Brain pericyte (primary cell): ENCODE measurements at regions not wholly inside any gene's neighbourhood (a gene's known extent, or its start where the extent isn't known, plus 50 kb on each side); places are given as distances from the start of the nearest gene placed in this dataset.
A peak's percentile ranks its signal among the peaks of the same experiment; 100 is the strongest.

ENCODE experiments used
- DNase-seq: peaks from one replicate; pipeline ENCODE4 v3.0.0-alpha.2; 2012; ENCODE audit warnings: low read depth, low spot score

GRCh38 chr5:43940562-43940961 lies 337.6 kb downstream of the NNT start:
- DNase-seq, result no peak

DNA sequence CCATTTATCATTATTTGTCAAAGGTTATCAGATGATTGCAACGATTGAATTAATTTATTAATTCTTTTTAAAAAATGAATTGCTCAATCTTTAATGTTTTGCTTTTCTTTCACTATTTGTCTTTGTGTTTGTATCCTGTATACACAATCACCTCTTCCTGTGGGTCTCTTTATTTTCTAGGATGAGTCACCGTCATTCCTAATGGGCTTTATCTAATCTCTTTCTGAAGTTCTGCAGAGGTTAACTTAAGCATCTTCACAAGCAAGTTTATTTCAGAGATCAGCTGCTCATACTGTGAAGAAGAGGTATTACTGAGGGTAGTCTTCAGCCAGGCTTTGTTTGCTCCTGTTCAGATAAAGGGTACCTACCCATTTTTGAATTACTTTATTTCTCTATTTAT lies 323.9 kb downstream of the NNT start:
- no peak for DNase-seq

DNA sequence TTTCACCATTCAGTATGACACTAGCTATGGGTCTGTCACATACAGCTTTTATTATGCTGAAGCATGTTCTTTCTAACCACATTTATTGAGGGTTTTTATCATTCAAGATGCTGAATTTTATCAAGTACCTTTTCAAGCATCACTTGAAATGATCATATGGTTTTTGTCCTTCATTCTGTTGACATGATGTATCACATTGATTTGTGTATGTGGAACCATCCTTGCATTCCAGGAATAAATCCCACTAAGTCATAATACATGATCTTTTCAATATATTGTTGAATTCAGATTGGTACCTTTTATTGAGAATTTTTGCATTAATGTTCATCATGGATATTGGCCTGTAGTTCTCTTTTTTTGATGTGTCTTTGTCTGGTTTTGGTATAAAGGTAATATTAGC lies 317.4 kb downstream of the NNT start:
- no peak for DNase-seq

GRCh38 chr5:43917925-43918324 lies 314.9 kb downstream of the NNT start:
- DNase-seq, result no peak

- no peak for DNase-seq
Measured at GRCh38 chr5:43903129-43903528, 300.1 kb downstream of the NNT start.

- no peak for DNase-seq
Measured at GRCh38 chr5:43900974-43901373, 298.0 kb downstream of the NNT start.

- DNase-seq, result no peak
Measured at GRCh38 chr5:43895876-43896275, 292.9 kb downstream of the NNT start.

DNA sequence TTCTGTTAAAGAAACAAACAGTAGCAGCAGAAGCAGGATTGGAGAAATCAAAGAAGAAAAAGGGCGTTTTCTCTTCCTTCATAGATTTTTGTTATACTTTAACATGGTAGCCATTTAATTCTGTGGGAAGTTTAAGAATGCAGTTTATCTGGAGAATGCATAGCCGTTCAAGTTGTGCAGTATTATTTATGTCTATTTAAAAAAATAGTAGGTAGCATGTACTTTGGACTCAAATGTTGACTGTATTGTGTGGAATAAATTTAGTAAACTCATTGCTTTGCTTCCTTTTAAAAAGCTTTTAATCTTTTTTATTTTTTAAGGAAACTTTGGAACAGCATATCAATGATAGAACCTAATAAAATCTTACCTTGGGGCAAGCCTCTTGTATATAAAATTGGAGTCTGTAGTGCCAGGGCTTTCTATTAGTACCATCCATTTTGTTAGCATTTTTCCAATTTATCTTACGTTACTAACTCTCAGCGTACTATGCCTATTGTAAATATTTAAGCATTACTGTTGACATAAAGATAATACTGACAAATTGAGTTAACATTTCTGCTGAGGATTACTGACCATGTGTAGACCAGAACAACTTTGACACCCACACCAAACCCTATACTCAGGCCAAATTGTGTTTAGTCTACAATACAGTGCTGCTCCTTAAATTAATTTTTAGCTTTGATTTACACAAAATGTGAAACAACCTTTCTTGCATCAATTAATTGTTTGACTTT lies 291.1 kb downstream of the NNT start:
- DNase-seq, result no peak

DNA sequence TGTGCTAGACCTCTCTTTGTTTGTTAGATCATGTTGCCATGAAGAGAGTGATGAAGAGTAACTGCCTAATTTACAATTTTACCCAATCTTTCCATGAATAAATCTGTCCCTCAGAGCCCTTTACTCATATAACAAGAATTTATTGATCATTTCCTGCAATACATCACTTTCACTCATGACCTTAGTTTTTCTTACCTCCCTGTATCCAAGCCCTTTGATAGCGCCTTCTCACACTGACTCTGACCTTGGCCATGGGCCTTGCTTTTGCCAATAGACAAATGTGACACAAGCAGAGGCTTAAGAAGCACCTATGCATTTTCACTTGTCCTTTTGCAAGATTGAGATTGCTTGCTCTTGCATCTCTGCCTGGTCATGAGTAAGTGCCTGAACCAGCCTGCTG lies 288.1 kb downstream of the NNT start:
- DNase-seq, result no peak

DNA sequence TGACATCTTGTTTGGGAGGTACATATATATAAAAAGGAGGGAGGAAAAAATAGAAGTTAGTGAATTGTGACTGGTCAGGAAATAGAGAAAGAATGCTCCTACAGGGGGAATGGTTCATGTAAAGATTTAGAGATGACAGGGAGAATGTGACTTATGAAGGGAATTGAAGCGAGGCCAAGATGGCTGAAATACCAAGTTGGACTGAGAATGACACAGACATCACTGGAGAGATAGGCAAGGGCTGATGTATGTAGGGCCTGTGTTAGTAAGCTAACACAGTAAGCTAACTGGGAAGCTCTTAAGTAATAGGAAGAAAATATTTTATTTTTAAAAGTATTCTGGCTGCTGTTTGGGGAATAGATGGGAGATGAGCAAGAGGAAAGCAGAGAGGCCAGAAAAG lies 286.3 kb downstream of the NNT start:
- DNase-seq, result no peak

DNA sequence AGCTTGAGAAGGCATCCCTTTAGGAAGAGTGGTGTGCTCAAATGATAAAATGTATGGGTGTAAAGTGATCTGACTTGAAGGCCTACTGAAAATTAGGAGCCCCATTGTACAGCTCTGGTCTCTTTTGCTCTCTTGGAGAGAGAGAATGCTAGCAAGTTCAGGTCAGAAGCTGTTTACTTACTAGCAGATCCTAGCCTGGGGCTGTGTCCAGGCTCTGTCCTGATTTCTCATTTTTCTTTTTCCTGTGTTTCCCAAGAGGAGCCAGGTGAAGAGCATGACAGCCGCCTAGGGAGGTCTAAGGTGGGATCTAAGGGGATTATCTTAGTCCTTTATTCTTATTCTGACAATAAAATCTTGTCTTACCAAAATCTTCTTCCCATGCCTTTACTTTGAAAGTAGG lies 272.8 kb downstream of the NNT start:
- DNase-seq, result no peak

DNA sequence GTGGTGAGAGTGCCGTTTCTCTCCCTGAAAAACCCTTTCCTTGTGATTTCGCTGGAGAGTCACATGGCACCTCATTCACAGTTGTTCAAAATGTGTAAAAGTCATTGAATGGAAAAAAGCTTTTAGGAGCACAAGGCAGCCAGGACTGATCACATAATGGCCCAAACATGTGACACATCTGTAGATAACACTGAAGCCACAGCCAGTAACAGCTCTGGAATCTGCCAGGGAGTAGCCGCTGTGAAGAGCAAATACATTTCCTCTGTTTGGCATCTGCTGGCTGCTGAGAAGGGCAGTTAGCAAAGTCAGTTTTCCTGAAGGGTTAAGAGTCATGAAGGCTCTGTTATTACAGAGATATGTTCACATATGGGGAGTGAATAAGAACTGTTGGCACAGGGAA lies 271.8 kb downstream of the NNT start:
- no peak for DNase-seq

DNA sequence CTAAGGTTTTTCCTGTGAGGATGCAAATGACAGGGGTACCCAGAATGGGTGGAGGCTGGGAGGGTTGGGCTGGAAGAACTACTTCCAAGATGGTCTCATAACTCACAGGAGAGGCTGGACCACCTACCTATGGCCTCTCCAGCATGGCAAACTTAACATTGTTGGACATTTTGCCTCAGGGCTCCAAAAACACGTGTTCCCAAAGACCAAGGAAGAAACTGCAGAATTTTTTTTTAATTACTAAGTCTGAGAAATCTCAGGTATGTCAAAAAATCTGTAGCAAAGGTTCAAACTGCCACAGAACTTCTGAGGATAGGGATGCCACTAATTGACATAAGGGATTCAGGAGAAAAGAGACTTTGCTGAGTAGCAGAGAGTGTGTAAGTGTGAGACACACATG lies 270.8 kb downstream of the NNT start:
- no peak for DNase-seq

GRCh38 chr5:43859309-43859708 lies 256.3 kb downstream of the NNT start:
- no peak for DNase-seq

DNA sequence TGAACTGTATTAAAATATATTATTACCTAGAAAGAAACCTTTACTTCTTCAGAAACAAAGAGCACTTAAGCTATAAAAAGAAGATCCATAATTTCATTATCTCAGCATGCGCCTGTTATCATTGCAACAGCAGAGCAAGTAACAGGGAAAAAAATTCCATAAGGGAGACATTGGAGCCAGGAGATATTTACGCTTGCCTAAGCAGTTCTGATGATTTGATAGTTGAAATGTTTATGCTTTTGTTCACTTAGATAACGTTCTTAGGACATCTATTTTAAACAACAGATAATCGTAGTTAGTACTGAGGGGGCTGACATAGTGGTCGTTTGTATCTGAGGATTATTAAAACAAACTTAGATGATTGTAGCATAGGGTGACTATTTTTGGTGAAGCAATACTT lies 252.5 kb downstream of the NNT start:
- no peak for DNase-seq

DNA sequence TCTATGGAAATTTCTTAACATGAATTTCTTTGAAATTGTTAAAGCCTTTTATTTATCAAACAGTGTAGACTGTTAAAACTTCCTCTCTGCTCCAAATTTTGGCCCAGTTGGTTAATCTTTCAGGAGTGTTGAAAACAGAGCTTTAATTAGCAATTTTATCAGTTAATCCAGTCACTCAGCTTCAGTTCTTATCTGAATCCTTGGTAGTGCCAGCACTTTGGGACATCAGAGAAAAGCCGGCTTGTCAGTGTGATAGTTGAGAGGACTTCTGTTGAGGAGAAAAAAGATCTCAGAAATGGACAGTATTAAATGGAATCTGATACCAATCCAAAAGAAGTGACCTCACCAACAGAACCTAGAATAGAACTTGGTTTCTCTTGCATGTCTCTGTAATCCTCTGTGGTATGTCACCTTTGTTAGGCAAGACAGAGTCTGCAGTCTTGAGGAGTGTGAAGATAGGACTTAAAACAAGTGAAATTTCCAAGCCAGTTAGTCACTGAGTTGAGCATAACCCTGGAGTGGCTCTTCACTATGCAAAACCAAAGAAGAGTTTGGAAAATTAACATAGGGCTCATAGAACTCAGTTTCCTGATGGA lies 251.8 kb downstream of the NNT start:
- DNase-seq, result no peak

GRCh38 chr5:43852279-43852678 lies 249.3 kb downstream of the NNT start:
- no peak for DNase-seq

DNA sequence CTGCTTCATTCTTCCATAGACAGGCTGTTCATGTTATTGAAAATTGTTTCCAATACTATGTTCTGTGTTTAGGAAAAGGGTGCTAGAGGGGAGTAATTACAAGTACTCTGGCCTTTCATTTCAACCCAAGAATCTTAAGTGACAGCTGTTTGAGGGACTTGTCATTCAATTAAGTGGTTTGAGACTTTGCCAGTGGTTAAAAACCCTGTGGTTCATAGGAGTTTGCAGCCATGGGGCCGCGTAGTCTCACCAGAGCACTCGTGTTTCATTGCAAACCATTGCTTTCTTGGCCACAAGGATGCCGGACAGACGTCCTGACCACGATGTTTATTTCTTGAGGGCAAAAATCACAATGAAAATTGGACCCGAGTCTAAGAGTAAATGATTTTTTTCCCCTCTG lies 248.8 kb downstream of the NNT start:
- no peak for DNase-seq

GRCh38 chr5:43840424-43841125 lies 237.6 kb downstream of the NNT start:
- no peak for DNase-seq

DNA sequence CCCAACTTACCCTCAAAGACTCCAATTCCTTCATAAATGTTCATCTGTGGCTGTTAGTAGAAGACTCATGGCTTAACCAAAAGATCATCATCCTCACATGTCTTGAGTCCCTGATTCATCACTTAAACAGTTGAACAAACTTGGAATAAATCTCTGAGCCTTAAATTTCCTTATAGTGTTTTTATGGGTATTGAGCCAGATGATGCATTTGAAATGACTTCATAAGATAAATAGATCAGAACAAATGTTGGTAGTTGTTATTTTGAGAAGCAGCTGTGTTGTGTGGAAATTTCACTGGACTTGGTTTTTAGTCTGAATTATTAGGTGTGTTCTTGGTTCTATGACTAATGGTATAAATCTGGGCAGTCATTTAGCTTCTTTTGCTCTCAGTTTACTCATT lies 236.2 kb downstream of the NNT start:
- DNase-seq, result peak; percentile 38

- no peak for DNase-seq
Measured at GRCh38 chr5:43837996-43838395, 235.0 kb downstream of the NNT start.

- no peak for DNase-seq
Measured at GRCh38 chr5:43837091-43837490, 234.1 kb downstream of the NNT start.

GRCh38 chr5:43833961-43834360 lies 231.0 kb downstream of the NNT start:
- no peak for DNase-seq
